Astrocyte of the cerebellum (primary cell): ENCODE measurements at regions not wholly inside any gene's neighbourhood (a gene's known extent, or its start where the extent isn't known, plus 50 kb on each side); places are given as distances from the start of the nearest gene placed in this dataset.

Source experiments
- DNase-seq: peaks from one replicate; pipeline ENCODE4 v3.0.0-alpha.2; 2011; ENCODE audit warnings: low read depth
- H3K4me3 ChIP-seq: 2 replicates; pipeline ENCODE4 v1.5.1; 2011; ENCODE audit warnings: mild to moderate bottlenecking, low read depth, low read length, moderate library complexity
- CTCF ChIP-seq: IDR thresholded peaks from 2 replicates; pipeline ENCODE4 v1.5.1; 2012; ENCODE audit warnings: low read length, low read depth, moderate library complexity, mild to moderate bottlenecking; ENCODE audit errors: missing control alignments
- in situ Hi-C: cut with HindIII; loops from 2 replicates; pipeline ENCODE4 v1.10.0; 2017; ENCODE audit warnings: low sequenced_read_pairs

GRCh38 chr6:23224540-23224939 lies 655.2 kb downstream of the HDGFL1 start:
- in situ Hi-C loops, result no loop called here
- no peak for DNase-seq
- no peak for TF ChIP-seq CTCF
- no peak overlapping the region for H3K4me3 ChIP-seq

GRCh38 chr6:23228439-23229024 lies 659.2 kb downstream of the HDGFL1 start:
- in situ Hi-C loops, result no loop called here
- no peak for DNase-seq
- H3K4me3 ChIP-seq, result no peak overlapping the region
- no peak for TF ChIP-seq CTCF

- no peak for TF ChIP-seq CTCF
- in situ Hi-C loops, result no loop called here
- DNase-seq, result no peak
- no peak overlapping the region for H3K4me3 ChIP-seq
Observed at GRCh38 chr6:23243854-23244253, 674.5 kb downstream of the HDGFL1 start.

GRCh38 chr6:23244300-23244699 lies 674.9 kb downstream of the HDGFL1 start:
- no peak for TF ChIP-seq CTCF
- DNase-seq, result no peak
- no peak overlapping the region for H3K4me3 ChIP-seq
- in situ Hi-C loops, result no loop called here

GRCh38 chr6:23245572-23245971 lies 676.2 kb downstream of the HDGFL1 start:
- H3K4me3 ChIP-seq, result no peak overlapping the region
- in situ Hi-C loops, result no loop called here
- no peak for TF ChIP-seq CTCF
- no peak for DNase-seq

- in situ Hi-C loops, result no loop called here
- peak; percentile 19 for DNase-seq
- TF ChIP-seq CTCF, result no peak
- H3K4me3 ChIP-seq, result no peak overlapping the region
Observed at GRCh38 chr6:23246896-23247295, 677.5 kb downstream of the HDGFL1 start.
